ENCODE measurements at regions not wholly inside any gene's neighbourhood (a gene's known extent, or its start where the extent isn't known, plus 50 kb on each side); places are given as distances from the start of the nearest gene placed in this dataset.
"Not testable (repeated sequence)": the region's sequence is repeated elsewhere in the genome, so short reads cannot be mapped to it uniquely, and the experiment has no call there.

DNA sequence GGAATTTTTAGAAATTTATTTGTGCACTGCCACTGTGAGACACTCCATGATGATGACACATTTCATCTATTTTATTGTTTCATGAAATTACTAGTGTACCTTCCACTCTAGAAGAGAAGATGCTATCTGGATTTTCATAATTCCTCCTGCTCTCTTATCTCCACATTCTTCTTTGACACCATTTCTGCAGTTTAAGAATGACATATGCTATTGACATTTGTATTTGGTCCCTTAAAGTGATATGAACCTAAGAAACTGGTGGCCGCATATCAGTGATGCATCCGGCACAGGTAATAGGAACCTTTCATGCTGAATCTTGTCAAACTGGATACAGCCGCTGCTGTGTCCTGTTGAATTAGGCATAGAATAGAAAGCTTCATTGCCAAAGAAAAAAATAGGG lies 696.3 kb downstream of the TMEM121 start:
- in situ Hi-C loops (cut with HindIII; ENCODE audit: low pct_ligation_motif_present, low sequenced_read_pairs) = no loop called here
- Histone ChIP-seq H3K27me3 (replicated peaks) (no peaks in the 10 kb centered on the region), H3K27ac (no peak overlapping the region), H3K36me3 (replicated peaks) (no peaks in the 10 kb centered on the region), H3K4me3 (ENCODE audit: low read depth, low read length) (no peak overlapping the region)
- DNase-seq = no peak
- TF ChIP-seq, protein P1, sequence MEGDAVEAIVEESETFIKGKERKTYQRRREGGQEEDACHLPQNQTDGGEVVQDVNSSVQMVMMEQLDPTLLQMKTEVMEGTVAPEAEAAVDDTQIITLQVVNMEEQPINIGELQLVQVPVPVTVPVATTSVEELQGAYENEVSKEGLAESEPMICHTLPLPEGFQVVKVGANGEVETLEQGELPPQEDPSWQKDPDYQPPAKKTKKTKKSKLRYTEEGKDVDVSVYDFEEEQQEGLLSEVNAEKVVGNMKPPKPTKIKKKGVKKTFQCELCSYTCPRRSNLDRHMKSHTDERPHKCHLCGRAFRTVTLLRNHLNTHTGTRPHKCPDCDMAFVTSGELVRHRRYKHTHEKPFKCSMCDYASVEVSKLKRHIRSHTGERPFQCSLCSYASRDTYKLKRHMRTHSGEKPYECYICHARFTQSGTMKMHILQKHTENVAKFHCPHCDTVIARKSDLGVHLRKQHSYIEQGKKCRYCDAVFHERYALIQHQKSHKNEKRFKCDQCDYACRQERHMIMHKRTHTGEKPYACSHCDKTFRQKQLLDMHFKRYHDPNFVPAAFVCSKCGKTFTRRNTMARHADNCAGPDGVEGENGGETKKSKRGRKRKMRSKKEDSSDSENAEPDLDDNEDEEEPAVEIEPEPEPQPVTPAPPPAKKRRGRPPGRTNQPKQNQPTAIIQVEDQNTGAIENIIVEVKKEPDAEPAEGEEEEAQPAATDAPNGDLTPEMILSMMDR (IDR thresholded peaks at IDR 0.05; ENCODE audit: low read depth, low read length, missing control alignments) = no peak

DNA sequence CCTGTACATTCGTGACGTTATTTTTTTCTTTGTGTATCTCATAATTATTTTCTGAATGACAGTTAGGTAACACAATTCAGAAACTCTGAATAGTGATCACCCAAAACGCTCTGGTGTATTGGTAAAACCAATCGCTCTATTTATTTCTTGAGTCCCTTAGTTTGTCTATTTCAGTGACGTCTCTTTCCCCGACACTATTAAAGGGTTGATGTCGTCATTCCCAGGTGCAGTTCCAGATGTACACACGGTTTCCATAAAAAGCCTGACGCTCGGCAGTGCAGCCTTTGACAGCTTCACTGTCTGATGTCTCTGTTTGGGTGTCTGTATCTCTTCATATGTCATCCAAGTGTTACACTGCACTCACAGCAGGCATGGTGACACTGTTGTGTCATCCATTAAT lies 701.4 kb downstream of the TMEM121 start:
- no peak for DNase-seq
- Histone ChIP-seq H3K27ac (no peak overlapping the region), H3K4me3 (ENCODE audit: low read depth, low read length) (no peak overlapping the region), H3K27me3 (replicated peaks) (no peaks in the 10 kb centered on the region), H3K36me3 (replicated peaks) (no peaks in the 10 kb centered on the region)
- in situ Hi-C loops (cut with HindIII; ENCODE audit: low pct_ligation_motif_present, low sequenced_read_pairs) = no loop called here
- TF ChIP-seq, protein P1 (IDR thresholded peaks at IDR 0.05; ENCODE audit: low read depth, low read length, missing control alignments) = no peak

DNA sequence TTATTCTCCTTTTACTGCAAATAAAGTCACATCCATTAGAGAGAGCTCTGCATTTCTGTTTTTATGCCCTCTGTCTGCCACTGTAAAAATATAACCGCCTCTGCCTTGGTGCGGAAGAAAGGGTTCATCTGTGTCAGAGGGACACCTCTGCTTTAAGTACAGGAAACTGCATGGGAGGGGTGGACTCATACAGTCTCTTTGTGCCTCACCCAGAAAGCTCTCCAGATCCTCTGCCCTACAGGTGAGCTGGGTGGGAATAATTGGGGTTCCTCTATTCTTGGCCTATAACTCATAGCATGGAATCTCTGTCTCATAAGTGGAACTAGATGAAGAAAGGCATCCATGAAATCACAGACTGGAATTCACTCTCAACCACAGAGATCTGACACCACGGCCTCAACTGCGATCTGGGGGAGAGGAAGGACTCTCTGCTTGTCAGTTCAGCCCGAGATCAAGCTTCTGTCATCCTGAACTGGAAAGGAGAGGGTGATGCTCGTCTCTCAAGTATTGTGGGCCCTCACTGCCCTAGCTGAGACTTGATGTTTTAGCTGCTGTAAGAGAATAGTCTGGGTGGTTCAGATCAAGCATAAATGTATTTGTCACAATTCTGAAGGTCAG lies 702.3 kb downstream of the TMEM121 start:
- H3K27me3 ChIP-seq (replicated peaks) = no peaks in the 10 kb centered on the region
- H3K27ac ChIP-seq = no peak overlapping the region
- TF ChIP-seq, protein P1 (IDR thresholded peaks at IDR 0.05; ENCODE audit: low read depth, low read length, missing control alignments) = no peak
- no peak overlapping the region for H3K4me3 ChIP-seq (ENCODE audit: low read depth, low read length)
- in situ Hi-C loops (cut with HindIII; ENCODE audit: low pct_ligation_motif_present, low sequenced_read_pairs) = no loop called here
- DNase-seq = no peak
- H3K36me3 ChIP-seq (replicated peaks) = no peaks in the 10 kb centered on the region

DNA sequence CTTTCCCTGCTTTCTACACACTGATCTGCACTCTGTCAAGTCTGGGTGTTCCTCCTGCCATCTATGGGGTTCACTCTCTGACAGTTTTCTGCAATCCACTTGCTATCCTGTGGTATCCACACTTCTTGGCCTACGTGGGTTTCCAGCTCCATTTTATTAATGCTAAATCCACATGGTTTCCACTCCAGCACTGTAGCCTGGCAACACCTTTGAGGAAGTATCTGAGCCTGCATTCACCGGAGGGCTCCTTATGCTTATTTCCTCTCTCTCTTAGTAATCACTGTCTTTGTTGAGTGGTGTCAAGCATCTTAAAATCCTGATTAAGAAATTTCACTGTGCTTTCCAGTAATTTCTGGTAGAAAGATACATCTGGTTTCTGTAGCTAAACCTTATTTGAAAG lies 703.7 kb downstream of the TMEM121 start:
- TF ChIP-seq, protein P1 (IDR thresholded peaks at IDR 0.05; ENCODE audit: low read depth, low read length, missing control alignments) = no peak
- Histone ChIP-seq H3K4me3 (ENCODE audit: low read depth, low read length) (no peak overlapping the region), H3K36me3 (replicated peaks) (no peaks in the 10 kb centered on the region), H3K27ac (no peak overlapping the region), H3K27me3 (replicated peaks) (no peaks in the 10 kb centered on the region)
- no peak for DNase-seq
- in situ Hi-C loops (cut with HindIII; ENCODE audit: low pct_ligation_motif_present, low sequenced_read_pairs) = no loop called here

DNA sequence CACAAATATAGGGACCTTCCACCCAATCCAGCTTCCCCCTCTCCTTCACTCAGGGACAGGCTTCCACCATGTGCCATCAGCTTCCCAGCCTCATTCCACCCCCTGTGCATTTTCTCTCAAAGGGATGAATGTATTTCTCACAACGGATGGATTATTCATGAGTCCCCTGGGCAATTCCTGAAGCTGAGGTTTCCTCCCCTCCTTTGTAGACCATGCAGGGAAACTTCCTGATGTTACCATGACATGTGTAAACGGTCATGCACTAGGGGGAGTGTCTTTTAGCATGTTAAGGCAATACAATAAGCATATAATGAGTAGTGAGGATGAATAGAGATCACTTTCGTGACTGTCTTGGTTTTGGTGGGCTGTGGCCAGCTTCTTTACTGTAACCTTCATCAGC lies 706.8 kb downstream of the TMEM121 start:
- H3K4me3 ChIP-seq (ENCODE audit: low read depth, low read length); H3K27ac ChIP-seq; H3K36me3 ChIP-seq (replicated peaks); H3K27me3 ChIP-seq (replicated peaks); DNase-seq; in situ Hi-C loops (cut with HindIII; ENCODE audit: low pct_ligation_motif_present, low sequenced_read_pairs): not testable (repeated sequence)

DNA sequence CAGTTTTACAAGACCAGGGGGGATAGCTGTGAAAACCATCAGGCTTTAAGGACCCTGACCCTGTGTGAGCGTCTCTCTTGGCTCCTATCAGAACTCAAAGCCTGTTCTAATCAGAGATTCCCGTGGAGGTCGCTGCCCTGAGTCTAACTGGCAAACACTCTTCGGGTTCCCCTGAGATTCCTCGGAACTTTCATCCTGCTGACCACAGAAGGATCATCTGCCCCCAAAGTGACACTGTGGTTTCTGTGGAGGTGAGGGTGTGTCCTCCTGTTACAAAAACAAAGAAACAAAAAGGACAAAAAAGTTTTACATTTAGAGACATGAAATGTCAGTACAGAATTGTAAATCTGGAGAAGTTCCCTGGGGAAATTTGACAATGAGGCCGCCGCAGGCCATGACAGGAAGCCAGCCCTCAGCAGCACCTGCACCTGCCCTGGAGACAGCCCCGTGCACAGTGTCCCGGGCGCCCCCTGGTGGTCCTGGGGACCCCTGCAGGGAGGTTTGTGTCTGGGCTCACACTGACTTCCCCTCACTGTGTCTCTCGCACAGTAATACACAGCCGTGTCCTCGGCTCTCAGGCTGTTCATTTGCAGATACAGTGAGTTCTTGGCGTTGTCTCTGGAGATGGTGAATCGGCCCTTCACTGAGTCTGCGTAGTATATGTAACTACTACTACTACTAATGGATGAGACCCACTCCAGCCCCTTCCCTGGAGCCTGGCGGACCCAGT lies 708.3 kb downstream of the TMEM121 start:
- H3K27me3 ChIP-seq (replicated peaks); in situ Hi-C loops (cut with HindIII; ENCODE audit: low pct_ligation_motif_present, low sequenced_read_pairs); DNase-seq; H3K4me3 ChIP-seq (ENCODE audit: low read depth, low read length); H3K27ac ChIP-seq; H3K36me3 ChIP-seq (replicated peaks): not testable (repeated sequence)

Data from brain microvascular endothelial cell (primary cell).